Ectodermal cell (in vitro differentiated cells): ENCODE measurements at regions not wholly inside any gene's neighbourhood (a gene's known extent, or its start where the extent isn't known, plus 50 kb on each side); places are given as distances from the start of the nearest gene placed in this dataset.
A peak's percentile ranks its signal among the peaks of the same experiment; 100 is the strongest.

Experiments used
- H3K27ac ChIP-seq: 2 replicates; pipeline ENCODE4 v1.7.0; 2013; ENCODE audit warnings: mild to moderate bottlenecking, low read depth, low read length; ENCODE audit not compliant: insufficient read depth, poor library complexity, severe bottlenecking
- H3K27me3 ChIP-seq: 2 replicates; pipeline ENCODE4 v1.7.0; 2013; ENCODE audit warnings: mild to moderate bottlenecking, low read length; ENCODE audit not compliant: insufficient read depth, control insufficient read depth, poor library complexity, severe bottlenecking
- H3K36me3 ChIP-seq: one replicate; pipeline ENCODE4 v1.7.0; 2013; ENCODE audit warnings: low read length; ENCODE audit not compliant: control insufficient read depth, insufficient read depth
- H3K4me1 ChIP-seq: one replicate; pipeline ENCODE4 v1.7.0; 2013; ENCODE audit warnings: low read length; ENCODE audit not compliant: control insufficient read depth, insufficient read depth
- H3K4me3 ChIP-seq: 2 replicates; pipeline ENCODE4 v1.7.0; 2013; ENCODE audit warnings: low read depth, low read length, control low read depth; ENCODE audit not compliant: insufficient read depth
- H3K9me3 ChIP-seq: 2 replicates; pipeline ENCODE4 v1.7.0; 2013; ENCODE audit warnings: mild to moderate bottlenecking, low read length, moderate library complexity; ENCODE audit not compliant: control insufficient read depth
- WGBS, 2 experiments: methylation state at CpG; one replicate each; pipeline ENCODE4 v1.1.7; 2013; ENCODE audit warnings: missing lambda C conversion rate in 2 of 2; 5-methylcytosine and 5-hydroxymethylcytosine counted together

GRCh38 chr2:16105669-16106281 lies 165.4 kb downstream of the MYCN start:
- WGBS, 2 experiments: 6 to 7% methylated on average over 15 of the region's 15 CpGs
- Histone ChIP-seq H3K4me1 (peaks cover 35% of the 10 kb centered on the region), H3K36me3 (no peaks in the 10 kb centered on the region), H3K27me3 (no peaks in the 10 kb centered on the region), H3K27ac (peak overlapping the region; percentile 64), H3K9me3 (no peaks in the 10 kb centered on the region), H3K4me3 (peak overlapping the region; percentile 11)

- WGBS, 2 experiments: 4 to 7% methylated on average over 11 of the region's 11 CpGs
- Histone ChIP-seq H3K4me1 (peaks cover 35% of the 10 kb centered on the region), H3K4me3 (peak overlapping the region; percentile 11), H3K27ac (peak overlapping the region; percentile 64), H3K9me3 (no peaks in the 10 kb centered on the region), H3K27me3 (no peaks in the 10 kb centered on the region), H3K36me3 (no peaks in the 10 kb centered on the region)
These were observed 164.8 kb downstream of the MYCN start for GRCh38 chr2:16104949-16105668.

GRCh38 chr2:16104315-16104948 lies 164.1 kb downstream of the MYCN start:
- H3K27ac ChIP-seq: no peak overlapping the region
- H3K27me3 ChIP-seq: no peaks in the 10 kb centered on the region
- no peaks in the 10 kb centered on the region for H3K9me3 ChIP-seq
- H3K4me1 ChIP-seq: peaks cover 35% of the 10 kb centered on the region
- WGBS, 2 experiments: 58% methylated on average over 6 of the region's 6 CpGs
- H3K36me3 ChIP-seq: no peaks in the 10 kb centered on the region
- no peak overlapping the region for H3K4me3 ChIP-seq

- no peaks in the 10 kb centered on the region for H3K36me3 ChIP-seq
- WGBS, 2 experiments: 62 to 66% methylated on average over 8 to 12 of the region's 12 CpGs
- H3K9me3 ChIP-seq: no peaks in the 10 kb centered on the region
- H3K4me1 ChIP-seq: peaks cover 35% of the 10 kb centered on the region
- H3K27me3 ChIP-seq: no peaks in the 10 kb centered on the region
- H3K4me3 ChIP-seq: no peak overlapping the region
- H3K27ac ChIP-seq: no peak overlapping the region
These were observed 163.4 kb downstream of the MYCN start for GRCh38 chr2:16103614-16104314.

GRCh38 chr2:16102976-16103380 lies 162.6 kb downstream of the MYCN start:
- no peaks in the 10 kb centered on the region for H3K36me3 ChIP-seq
- 26 to 29% methylated on average over 16 of the region's 16 CpGs for WGBS, 2 experiments
- H3K4me1 ChIP-seq: peaks cover 35% of the 10 kb centered on the region
- no peak overlapping the region for H3K27ac ChIP-seq
- H3K4me3 ChIP-seq: no peak overlapping the region
- H3K27me3 ChIP-seq: no peaks in the 10 kb centered on the region
- H3K9me3 ChIP-seq: no peaks in the 10 kb centered on the region

GRCh38 chr2:16102358-16102975 lies 162.1 kb downstream of the MYCN start:
- Histone ChIP-seq H3K4me3 (no peak overlapping the region), H3K36me3 (no peaks in the 10 kb centered on the region), H3K27me3 (no peaks in the 10 kb centered on the region), H3K4me1 (peaks cover 35% of the 10 kb centered on the region), H3K27ac (no peak overlapping the region), H3K9me3 (no peaks in the 10 kb centered on the region)
- WGBS, 2 experiments: 34 to 36% methylated on average over 14 of the region's 14 CpGs

GRCh38 chr2:16101196-16101595 lies 160.8 kb downstream of the MYCN start:
- no peaks in the 10 kb centered on the region for H3K27me3 ChIP-seq
- no peak overlapping the region for H3K27ac ChIP-seq
- no peaks in the 10 kb centered on the region for H3K9me3 ChIP-seq
- WGBS, 2 experiments: 88 to 96% methylated on average over 3 of the region's 3 CpGs
- H3K4me3 ChIP-seq: no peak overlapping the region
- H3K36me3 ChIP-seq: no peaks in the 10 kb centered on the region
- H3K4me1 ChIP-seq: peaks cover 35% of the 10 kb centered on the region

- Histone ChIP-seq H3K27ac (no peak overlapping the region), H3K27me3 (no peaks in the 10 kb centered on the region), H3K4me1 (peaks cover 24% of the 10 kb centered on the region), H3K4me3 (no peak overlapping the region), H3K9me3 (no peaks in the 10 kb centered on the region), H3K36me3 (no peaks in the 10 kb centered on the region)
- WGBS, 2 experiments: 91 to 94% methylated on average over 1 of the region's 1 CpG
These were observed 159.7 kb downstream of the MYCN start for GRCh38 chr2:16100006-16100405.

GRCh38 chr2:16099326-16099725 lies 159.0 kb downstream of the MYCN start:
- Histone ChIP-seq H3K4me3 (no peak overlapping the region), H3K4me1 (peaks cover 20% of the 10 kb centered on the region), H3K36me3 (no peaks in the 10 kb centered on the region), H3K27ac (no peak overlapping the region), H3K27me3 (no peaks in the 10 kb centered on the region), H3K9me3 (no peaks in the 10 kb centered on the region)
- 95% methylated on average over 2 of the region's 2 CpGs for WGBS, 2 experiments
